ENCODE measurements at regions not wholly inside any gene's neighbourhood (a gene's known extent, or its start where the extent isn't known, plus 50 kb on each side); places are given as distances from the start of the nearest gene placed in this dataset.

DNA sequence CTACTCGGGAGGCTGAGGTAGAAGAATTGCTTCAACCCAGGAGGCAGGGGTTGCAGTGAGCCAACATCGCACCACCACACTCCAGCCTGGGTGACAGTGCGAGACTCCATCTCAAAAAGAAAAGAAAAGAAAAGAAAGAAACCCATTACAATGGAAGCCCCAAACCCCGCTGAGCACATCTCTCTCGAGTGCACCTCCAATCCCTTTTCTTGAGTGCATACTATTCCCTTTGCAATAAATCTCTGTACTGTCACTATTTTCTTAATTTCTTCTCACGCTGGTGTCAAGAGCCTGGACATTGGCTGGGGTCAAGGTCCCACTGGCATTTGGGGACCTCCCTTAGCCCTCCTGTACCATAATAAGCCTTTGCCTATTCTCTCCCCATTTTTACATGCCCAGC, 398.4 kb upstream of the EEF2KMT start:
- TF ChIP-seq, protein P1, sequence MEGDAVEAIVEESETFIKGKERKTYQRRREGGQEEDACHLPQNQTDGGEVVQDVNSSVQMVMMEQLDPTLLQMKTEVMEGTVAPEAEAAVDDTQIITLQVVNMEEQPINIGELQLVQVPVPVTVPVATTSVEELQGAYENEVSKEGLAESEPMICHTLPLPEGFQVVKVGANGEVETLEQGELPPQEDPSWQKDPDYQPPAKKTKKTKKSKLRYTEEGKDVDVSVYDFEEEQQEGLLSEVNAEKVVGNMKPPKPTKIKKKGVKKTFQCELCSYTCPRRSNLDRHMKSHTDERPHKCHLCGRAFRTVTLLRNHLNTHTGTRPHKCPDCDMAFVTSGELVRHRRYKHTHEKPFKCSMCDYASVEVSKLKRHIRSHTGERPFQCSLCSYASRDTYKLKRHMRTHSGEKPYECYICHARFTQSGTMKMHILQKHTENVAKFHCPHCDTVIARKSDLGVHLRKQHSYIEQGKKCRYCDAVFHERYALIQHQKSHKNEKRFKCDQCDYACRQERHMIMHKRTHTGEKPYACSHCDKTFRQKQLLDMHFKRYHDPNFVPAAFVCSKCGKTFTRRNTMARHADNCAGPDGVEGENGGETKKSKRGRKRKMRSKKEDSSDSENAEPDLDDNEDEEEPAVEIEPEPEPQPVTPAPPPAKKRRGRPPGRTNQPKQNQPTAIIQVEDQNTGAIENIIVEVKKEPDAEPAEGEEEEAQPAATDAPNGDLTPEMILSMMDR (IDR thresholded peaks at IDR 0.05) = no peak
- no peak for TF ChIP-seq POLR2AphosphoS5 (IDR thresholded peaks at IDR 0.05)
- TF ChIP-seq POLR2A (IDR thresholded peaks at IDR 0.05) = no peak
